H1 (cell line): ENCODE measurements at regions not wholly inside any gene's neighbourhood (a gene's known extent, or its start where the extent isn't known, plus 50 kb on each side); places are given as distances from the start of the nearest gene placed in this dataset.

Experiments
- FOSL1 ChIP-seq: IDR thresholded peaks from 2 replicates; pipeline ENCODE4 v1.6.1; 2011; ENCODE audit warnings: mild to moderate bottlenecking, low read depth, low read length, moderate library complexity; ENCODE audit not compliant: insufficient read depth
- MAX ChIP-seq: IDR thresholded peaks from 2 replicates; pipeline ENCODE4 v1.6.1; 2012; ENCODE audit warnings: inconsistent platforms
- POLR2AphosphoS5 ChIP-seq: IDR thresholded peaks from 2 replicates; pipeline ENCODE4 v1.6.1; 2011; ENCODE audit warnings: low read depth, low read length
- RBBP5 ChIP-seq: IDR thresholded peaks from 2 replicates; pipeline ENCODE4 v1.7.1; 2012; ENCODE audit warnings: low read depth, mild to moderate bottlenecking, inconsistent platforms, low read length, moderate library complexity, borderline replicate concordance
- RXRA ChIP-seq: IDR thresholded peaks from 2 replicates; pipeline ENCODE4 v1.6.1; 2011; ENCODE audit warnings: low read depth, mild to moderate bottlenecking, low read length, moderate library complexity; ENCODE audit not compliant: insufficient read depth
- SRF ChIP-seq: IDR thresholded peaks from 2 replicates; pipeline ENCODE4 v1.6.1; 2011; ENCODE audit warnings: mild to moderate bottlenecking, low read depth, low read length, moderate library complexity

- no peak for TF ChIP-seq RBBP5
- TF ChIP-seq RXRA, result no peak
- TF ChIP-seq SRF, result no peak
- TF ChIP-seq MAX, result no peak
- no peak for TF ChIP-seq FOSL1
- TF ChIP-seq POLR2AphosphoS5, result no peak
Observed at GRCh38 chr10:130485236-130485957, 349.2 kb downstream of the GLRX3 start (continued).
